ENCODE measurements at regions not wholly inside any gene's neighbourhood (a gene's known extent, or its start where the extent isn't known, plus 50 kb on each side); places are given as distances from the start of the nearest gene placed in this dataset.

DNA sequence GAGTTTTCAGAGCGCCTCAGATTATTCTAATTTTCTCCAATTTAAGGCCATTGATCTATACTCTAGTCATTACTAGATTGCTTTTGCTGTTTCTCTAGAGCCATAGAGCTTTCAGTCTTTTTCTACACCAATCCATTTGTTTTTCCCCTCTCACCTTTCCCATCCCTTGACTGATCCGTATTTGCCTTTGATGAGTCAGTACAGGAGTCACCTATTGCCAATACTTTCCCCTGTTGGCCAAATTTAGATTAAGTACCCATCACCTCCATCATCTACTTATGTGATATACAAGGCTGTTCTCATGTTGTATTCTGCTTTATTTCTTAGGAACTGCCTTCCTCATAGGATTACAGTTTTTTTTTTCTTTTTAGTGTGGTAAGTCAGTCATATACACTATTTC lies 463.2 kb downstream of the KLF12 start:
- H2BK5ac ChIP-seq (ENCODE audit: low read depth, low read length, poor library complexity, severe bottlenecking) = no peak overlapping the region
- H4K91ac ChIP-seq (ENCODE audit: low read length) = no peak overlapping the region
- H2AK5ac ChIP-seq (ENCODE audit: low read length, severe bottlenecking) = no peak overlapping the region
- H3K4ac ChIP-seq (ENCODE audit: low read depth in 1 of 2, low read length in 2 of 2) = no peak overlapping the region
- H3K4me1 ChIP-seq (ENCODE audit: control insufficient read depth, insufficient read depth, low read depth, low read length) = no peaks in the 10 kb centered on the region
- H3K36me3 ChIP-seq (ENCODE audit: control insufficient read depth in 1 of 2, insufficient read depth in 2 of 2, low read depth in 1 of 2, low read length in 2 of 2) = no peaks in the 10 kb centered on the region
- H3K9me3 ChIP-seq (ENCODE audit: control insufficient read depth, low read length) = no peaks in the 10 kb centered on the region
- H3K4me2 ChIP-seq (ENCODE audit: low read length, poor library complexity, severe bottlenecking) = no peak overlapping the region
- DNase-seq = no peak
- H2BK120ac ChIP-seq (ENCODE audit: low read depth, low read length) = no peak overlapping the region
- H3K9ac ChIP-seq (ENCODE audit: low read length) = no peak overlapping the region
- no peak overlapping the region for H3K14ac ChIP-seq (ENCODE audit: low read length in 2 of 2)
- no peaks in the 10 kb centered on the region for H3K79me1 ChIP-seq (replicated peaks; ENCODE audit: low read length, poor library complexity, severe bottlenecking)
- no peaks in the 10 kb centered on the region for H3K27me3 ChIP-seq (ENCODE audit: control insufficient read depth in 1 of 2, insufficient read depth in 1 of 2, low read length in 2 of 2)
- H2AFZ ChIP-seq (ENCODE audit: low read depth, low read length) = no peak overlapping the region
- H3K4me3 ChIP-seq (ENCODE audit: insufficient read depth in 1 of 2, low read depth in 1 of 2, low read length in 2 of 2) = no peak overlapping the region
- H4K8ac ChIP-seq (ENCODE audit: low read length) = no peak overlapping the region
- no peak overlapping the region for H2BK12ac ChIP-seq (ENCODE audit: low read length in 2 of 2)
- WGBS = 86% methylated on average over 2 of the region's 2 CpGs
- no peak overlapping the region for H2BK15ac ChIP-seq (ENCODE audit: low read depth, poor library complexity, severe bottlenecking)
- no peak overlapping the region for H3K27ac ChIP-seq (ENCODE audit: low read length, poor library complexity, severe bottlenecking)
- H3K23ac ChIP-seq (ENCODE audit: low read length in 2 of 2) = no peak overlapping the region
- no peak overlapping the region for H3K18ac ChIP-seq (ENCODE audit: low read depth in 1 of 2, low read length in 2 of 2)

DNA sequence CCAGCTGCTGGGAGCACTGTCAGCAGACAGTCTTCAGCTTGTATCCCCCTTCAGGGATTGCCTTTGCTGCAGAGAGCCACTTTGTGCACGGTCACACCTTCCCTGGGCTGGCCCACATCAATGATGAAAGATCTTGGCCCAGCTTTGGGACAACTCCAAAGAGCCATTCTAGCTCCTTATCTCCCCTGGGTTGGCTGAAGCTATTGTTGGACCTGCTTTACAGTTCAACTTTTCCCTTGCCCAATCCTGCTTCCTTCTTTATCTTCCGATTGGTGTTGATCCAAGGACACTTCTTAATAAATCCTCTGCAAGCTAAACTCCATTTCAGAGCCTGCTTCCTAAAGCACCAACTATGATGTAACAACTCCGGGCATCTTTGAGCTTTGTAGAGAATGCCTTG lies 466.4 kb downstream of the KLF12 start:
- WGBS = 89% methylated on average over 3 of the region's 3 CpGs
- H3K4me2 ChIP-seq (ENCODE audit: low read length, poor library complexity, severe bottlenecking) = no peak overlapping the region

DNA sequence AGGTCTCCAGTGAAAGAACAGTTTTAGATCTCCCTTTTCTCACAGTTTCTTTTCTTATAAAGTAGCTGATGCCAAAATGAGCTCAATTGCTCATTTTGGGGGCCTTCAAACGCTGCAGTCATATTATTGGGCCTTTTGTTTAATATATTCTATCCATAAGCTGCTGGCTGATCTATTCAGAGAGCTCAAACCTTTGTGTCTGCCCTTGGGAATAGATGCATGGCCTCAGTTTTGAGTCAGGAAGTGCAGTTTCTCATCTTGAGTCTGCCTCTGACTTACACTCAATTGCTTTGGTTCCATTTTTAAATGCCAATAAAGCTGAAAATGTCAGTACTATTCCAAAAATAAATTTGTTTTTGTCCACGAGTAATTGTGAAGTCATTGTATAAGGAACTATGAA lies 468.9 kb downstream of the KLF12 start:
- no peaks in the 10 kb centered on the region for H3K36me3 ChIP-seq (ENCODE audit: control insufficient read depth in 1 of 2, insufficient read depth in 2 of 2, low read depth in 1 of 2, low read length in 2 of 2)
- no peak overlapping the region for H3K14ac ChIP-seq (ENCODE audit: low read length in 2 of 2)
- no peak overlapping the region for H3K4me2 ChIP-seq (ENCODE audit: low read length, poor library complexity, severe bottlenecking)
- no peak overlapping the region for H3K4me3 ChIP-seq (ENCODE audit: insufficient read depth in 1 of 2, low read depth in 1 of 2, low read length in 2 of 2)
- no peak overlapping the region for H2BK15ac ChIP-seq (ENCODE audit: low read depth, poor library complexity, severe bottlenecking)
- no peak overlapping the region for H2AK5ac ChIP-seq (ENCODE audit: low read length, severe bottlenecking)
- no peak overlapping the region for H2BK12ac ChIP-seq (ENCODE audit: low read length in 2 of 2)
- no peaks in the 10 kb centered on the region for H3K79me1 ChIP-seq (replicated peaks; ENCODE audit: low read length, poor library complexity, severe bottlenecking)
- no peak overlapping the region for H3K27ac ChIP-seq (ENCODE audit: low read length, poor library complexity, severe bottlenecking)
- H2BK5ac ChIP-seq (ENCODE audit: low read depth, low read length, poor library complexity, severe bottlenecking) = no peak overlapping the region
- no peak overlapping the region for H4K8ac ChIP-seq (ENCODE audit: low read length)
- H3K4ac ChIP-seq (ENCODE audit: low read depth in 1 of 2, low read length in 2 of 2) = no peak overlapping the region
- no peak overlapping the region for H3K9ac ChIP-seq (ENCODE audit: low read length)
- H3K18ac ChIP-seq (ENCODE audit: low read depth in 1 of 2, low read length in 2 of 2) = no peak overlapping the region
- no peaks in the 10 kb centered on the region for H3K9me3 ChIP-seq (ENCODE audit: control insufficient read depth, low read length)
- DNase-seq = no peak
- no peak overlapping the region for H3K23ac ChIP-seq (ENCODE audit: low read length in 2 of 2)
- no peak overlapping the region for H2AFZ ChIP-seq (ENCODE audit: low read depth, low read length)
- H3K27me3 ChIP-seq (ENCODE audit: control insufficient read depth in 1 of 2, insufficient read depth in 1 of 2, low read length in 2 of 2) = no peaks in the 10 kb centered on the region
- no peaks in the 10 kb centered on the region for H3K4me1 ChIP-seq (ENCODE audit: control insufficient read depth, insufficient read depth, low read depth, low read length)
- H4K91ac ChIP-seq (ENCODE audit: low read length) = no peak overlapping the region
- WGBS = 40% methylated on average over 2 of the region's 2 CpGs
- H2BK120ac ChIP-seq (ENCODE audit: low read depth, low read length) = no peak overlapping the region

More for the DNA sequence above, 466.4 kb downstream of the KLF12 start:
- H2BK12ac ChIP-seq (ENCODE audit: low read length in 2 of 2) = no peak overlapping the region
- H3K79me1 ChIP-seq (replicated peaks; ENCODE audit: low read length, poor library complexity, severe bottlenecking) = no peaks in the 10 kb centered on the region
- no peak overlapping the region for H3K27ac ChIP-seq (ENCODE audit: low read length, poor library complexity, severe bottlenecking)
- H4K8ac ChIP-seq (ENCODE audit: low read length) = no peak overlapping the region
- no peak overlapping the region for H2BK120ac ChIP-seq (ENCODE audit: low read depth, low read length)
- no peaks in the 10 kb centered on the region for H3K4me1 ChIP-seq (ENCODE audit: control insufficient read depth, insufficient read depth, low read depth, low read length)
- H3K4ac ChIP-seq (ENCODE audit: low read depth in 1 of 2, low read length in 2 of 2) = no peak overlapping the region
- no peak overlapping the region for H2AFZ ChIP-seq (ENCODE audit: low read depth, low read length)
- H2AK5ac ChIP-seq (ENCODE audit: low read length, severe bottlenecking) = no peak overlapping the region
- no peak overlapping the region for H3K14ac ChIP-seq (ENCODE audit: low read length in 2 of 2)
- DNase-seq = no peak
- H3K9me3 ChIP-seq (ENCODE audit: control insufficient read depth, low read length) = no peaks in the 10 kb centered on the region
- H3K4me3 ChIP-seq (ENCODE audit: insufficient read depth in 1 of 2, low read depth in 1 of 2, low read length in 2 of 2) = no peak overlapping the region
- no peaks in the 10 kb centered on the region for H3K27me3 ChIP-seq (ENCODE audit: control insufficient read depth in 1 of 2, insufficient read depth in 1 of 2, low read length in 2 of 2)
- no peak overlapping the region for H2BK15ac ChIP-seq (ENCODE audit: low read depth, poor library complexity, severe bottlenecking)
- H3K23ac ChIP-seq (ENCODE audit: low read length in 2 of 2) = no peak overlapping the region
- no peaks in the 10 kb centered on the region for H3K36me3 ChIP-seq (ENCODE audit: control insufficient read depth in 1 of 2, insufficient read depth in 2 of 2, low read depth in 1 of 2, low read length in 2 of 2)
- H3K9ac ChIP-seq (ENCODE audit: low read length) = no peak overlapping the region
- H4K91ac ChIP-seq (ENCODE audit: low read length) = no peak overlapping the region
- H2BK5ac ChIP-seq (ENCODE audit: low read depth, low read length, poor library complexity, severe bottlenecking) = no peak overlapping the region
- H3K18ac ChIP-seq (ENCODE audit: low read depth in 1 of 2, low read length in 2 of 2) = no peak overlapping the region

- Histone ChIP-seq H3K79me1 (replicated peaks; ENCODE audit: low read length, poor library complexity, severe bottlenecking) (no peaks in the 10 kb centered on the region), H2BK120ac (ENCODE audit: low read depth, low read length) (no peak overlapping the region), H3K4me2 (ENCODE audit: low read length, poor library complexity, severe bottlenecking) (no peak overlapping the region), H3K27me3 (ENCODE audit: control insufficient read depth in 1 of 2, insufficient read depth in 1 of 2, low read length in 2 of 2) (no peaks in the 10 kb centered on the region), H3K18ac (ENCODE audit: low read depth in 1 of 2, low read length in 2 of 2) (no peak overlapping the region), H3K9me3 (ENCODE audit: control insufficient read depth, low read length) (no peaks in the 10 kb centered on the region), H2AFZ (ENCODE audit: low read depth, low read length) (no peak overlapping the region), H2BK5ac (ENCODE audit: low read depth, low read length, poor library complexity, severe bottlenecking) (no peak overlapping the region), H2BK12ac (ENCODE audit: low read length in 2 of 2) (no peak overlapping the region), H2BK15ac (ENCODE audit: low read depth, poor library complexity, severe bottlenecking) (no peak overlapping the region), H3K23ac (ENCODE audit: low read length in 2 of 2) (no peak overlapping the region), H3K4me3 (ENCODE audit: insufficient read depth in 1 of 2, low read depth in 1 of 2, low read length in 2 of 2) (no peak overlapping the region), H3K9ac (ENCODE audit: low read length) (no peak overlapping the region), H3K36me3 (ENCODE audit: control insufficient read depth in 1 of 2, insufficient read depth in 2 of 2, low read depth in 1 of 2, low read length in 2 of 2) (no peaks in the 10 kb centered on the region), H3K14ac (ENCODE audit: low read length in 2 of 2) (no peak overlapping the region), H3K27ac (ENCODE audit: low read length, poor library complexity, severe bottlenecking) (no peak overlapping the region), H3K4ac (ENCODE audit: low read depth in 1 of 2, low read length in 2 of 2) (no peak overlapping the region), H4K91ac (ENCODE audit: low read length) (no peak overlapping the region), H2AK5ac (ENCODE audit: low read length, severe bottlenecking) (no peak overlapping the region), H4K8ac (ENCODE audit: low read length) (no peak overlapping the region), H3K4me1 (ENCODE audit: control insufficient read depth, insufficient read depth, low read depth, low read length) (no peaks in the 10 kb centered on the region)
- no peak for DNase-seq
- 95% methylated on average over 1 of the region's 4 CpGs for WGBS
These were observed 469.4 kb downstream of the KLF12 start for GRCh38 chr13:73664851-73665250.

Measured in mesenchymal stem cell (in vitro differentiated cells and primary cell).